ENCODE measurements at regions not wholly inside any gene's neighbourhood (a gene's known extent, or its start where the extent isn't known, plus 50 kb on each side); places are given as distances from the start of the nearest gene placed in this dataset.

GRCh38 chr12:94730847-94731246 lies 80.5 kb upstream of the TMCC3 start:
- ChIA-PET POLR2A (no interaction called here), CTCF (interaction anchor here (0.6 to 1.3 kb wide), 3 partner anchors 10 to 127 kb away, joined by 3 to 4 read pairs (median 4); no protein-coding TSS in a partner anchor)
- no peak for DNase-seq (ENCODE audit: extremely low spot score)

DNA sequence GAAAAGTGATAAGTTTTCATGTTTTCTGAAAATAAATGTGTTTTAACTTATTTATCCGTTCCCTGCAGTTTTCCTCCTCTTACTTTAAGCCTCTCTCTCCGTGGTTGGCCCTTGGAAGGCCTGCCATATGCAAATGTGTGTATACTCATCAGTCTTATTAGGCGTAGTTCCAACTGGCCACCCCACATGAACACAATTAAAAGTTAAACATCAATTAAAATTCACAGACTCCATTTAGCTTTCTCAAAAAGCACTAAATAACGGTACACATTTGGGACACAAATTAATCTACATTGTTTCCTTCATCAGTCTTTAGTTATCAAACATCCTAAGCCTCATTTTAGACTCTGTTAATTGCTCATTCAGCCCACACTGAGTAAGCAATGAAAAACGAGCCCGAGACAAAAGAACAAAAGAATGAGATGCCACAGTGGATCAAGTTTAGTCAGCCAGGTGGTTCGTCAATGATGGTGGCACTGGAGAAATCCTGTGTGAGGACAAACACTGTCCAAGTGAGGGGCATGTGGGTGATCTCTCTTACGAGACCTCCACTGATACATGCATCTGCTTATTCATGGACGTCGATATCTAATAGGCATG lies 76.0 kb upstream of the TMCC3 start:
- ChIA-PET CTCF (interaction anchor here (1.2 kb wide), 1 partner anchor 37 kb away, joined by 3 read pairs; no protein-coding TSS in a partner anchor), POLR2A (no interaction called here)
- TF ChIP-seq, protein P1, sequence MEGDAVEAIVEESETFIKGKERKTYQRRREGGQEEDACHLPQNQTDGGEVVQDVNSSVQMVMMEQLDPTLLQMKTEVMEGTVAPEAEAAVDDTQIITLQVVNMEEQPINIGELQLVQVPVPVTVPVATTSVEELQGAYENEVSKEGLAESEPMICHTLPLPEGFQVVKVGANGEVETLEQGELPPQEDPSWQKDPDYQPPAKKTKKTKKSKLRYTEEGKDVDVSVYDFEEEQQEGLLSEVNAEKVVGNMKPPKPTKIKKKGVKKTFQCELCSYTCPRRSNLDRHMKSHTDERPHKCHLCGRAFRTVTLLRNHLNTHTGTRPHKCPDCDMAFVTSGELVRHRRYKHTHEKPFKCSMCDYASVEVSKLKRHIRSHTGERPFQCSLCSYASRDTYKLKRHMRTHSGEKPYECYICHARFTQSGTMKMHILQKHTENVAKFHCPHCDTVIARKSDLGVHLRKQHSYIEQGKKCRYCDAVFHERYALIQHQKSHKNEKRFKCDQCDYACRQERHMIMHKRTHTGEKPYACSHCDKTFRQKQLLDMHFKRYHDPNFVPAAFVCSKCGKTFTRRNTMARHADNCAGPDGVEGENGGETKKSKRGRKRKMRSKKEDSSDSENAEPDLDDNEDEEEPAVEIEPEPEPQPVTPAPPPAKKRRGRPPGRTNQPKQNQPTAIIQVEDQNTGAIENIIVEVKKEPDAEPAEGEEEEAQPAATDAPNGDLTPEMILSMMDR (IDR thresholded peaks at IDR 0.05; ENCODE audit: control extremely low read depth, extremely low read depth, low read depth, missing control alignments): no peak
- DNase-seq (ENCODE audit: extremely low spot score): no peak

More at GRCh38 chr12:94730847-94731246, 80.5 kb upstream of the TMCC3 start:
- TF ChIP-seq, protein P1 (IDR thresholded peaks at IDR 0.05; ENCODE audit: control extremely low read depth, extremely low read depth, low read depth, missing control alignments): no peak

- DNase-seq (ENCODE audit: extremely low spot score): no peak
- ChIA-PET CTCF (no interaction called here), POLR2A (no interaction called here)
- TF ChIP-seq, protein P1 (IDR thresholded peaks at IDR 0.05; ENCODE audit: control extremely low read depth, extremely low read depth, low read depth, missing control alignments): peak; percentile 36
These were observed 75.2 kb upstream of the TMCC3 start for GRCh38 chr12:94725375-94726168.

DNA sequence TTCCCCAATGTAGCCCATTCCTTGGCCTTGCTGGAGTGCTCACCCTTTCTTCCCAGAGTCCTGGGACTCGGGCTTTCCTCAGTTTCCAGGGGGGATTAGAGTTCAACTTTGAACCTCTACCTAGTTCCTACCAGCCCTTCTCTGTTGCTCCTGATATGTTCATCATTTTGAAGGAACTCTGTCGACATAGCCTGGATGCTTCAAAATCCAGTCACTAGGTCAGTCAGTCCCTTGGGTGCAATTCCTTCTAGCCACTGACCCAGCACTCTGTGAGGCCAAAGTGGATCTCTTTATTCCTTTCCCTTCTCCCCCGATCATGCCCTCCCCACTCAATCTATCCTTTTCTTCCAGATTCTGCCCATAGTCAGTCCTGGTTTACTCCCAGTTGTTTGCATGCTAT lies 72.3 kb upstream of the TMCC3 start:
- POLR2A ChIA-PET: no interaction called here
- TF ChIP-seq, protein P1 (IDR thresholded peaks at IDR 0.05; ENCODE audit: control extremely low read depth, extremely low read depth, low read depth, missing control alignments): no peak
- CTCF ChIA-PET: interaction anchor here (0.7 to 3.9 kb wide), 5 partner anchors 9 to 49 kb away, joined by 3 to 17 read pairs (median 3); no protein-coding TSS in a partner anchor
- DNase-seq (ENCODE audit: extremely low spot score): no peak

DNA sequence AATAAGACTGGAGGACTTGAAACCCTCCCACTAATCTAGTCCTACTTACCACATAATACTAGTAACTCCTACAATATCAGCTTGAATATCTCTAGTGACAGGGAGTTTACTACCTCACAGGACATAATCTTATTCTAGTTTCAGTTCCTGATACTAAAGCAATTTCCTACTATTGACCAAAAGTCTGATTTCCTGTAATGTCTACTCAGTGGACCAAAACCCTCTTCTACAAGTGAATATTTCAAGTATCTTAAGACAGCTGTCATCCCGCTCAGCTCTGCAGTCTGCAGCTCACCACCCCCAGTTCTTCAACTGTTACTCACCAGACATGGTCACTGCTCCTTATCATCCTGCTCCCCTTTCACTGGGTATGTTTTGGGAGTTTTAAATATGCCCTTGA lies 70.8 kb upstream of the TMCC3 start:
- DNase-seq (ENCODE audit: extremely low spot score): peak; percentile 64
- ChIA-PET POLR2A (no interaction called here), CTCF (interaction anchor here (1.0 to 3.9 kb wide), 9 partner anchors 9 to 154 kb away, joined by 3 to 17 read pairs (median 3); no protein-coding TSS in a partner anchor)
- TF ChIP-seq, protein P1 (IDR thresholded peaks at IDR 0.05; ENCODE audit: control extremely low read depth, extremely low read depth, low read depth, missing control alignments): no peak

DNA sequence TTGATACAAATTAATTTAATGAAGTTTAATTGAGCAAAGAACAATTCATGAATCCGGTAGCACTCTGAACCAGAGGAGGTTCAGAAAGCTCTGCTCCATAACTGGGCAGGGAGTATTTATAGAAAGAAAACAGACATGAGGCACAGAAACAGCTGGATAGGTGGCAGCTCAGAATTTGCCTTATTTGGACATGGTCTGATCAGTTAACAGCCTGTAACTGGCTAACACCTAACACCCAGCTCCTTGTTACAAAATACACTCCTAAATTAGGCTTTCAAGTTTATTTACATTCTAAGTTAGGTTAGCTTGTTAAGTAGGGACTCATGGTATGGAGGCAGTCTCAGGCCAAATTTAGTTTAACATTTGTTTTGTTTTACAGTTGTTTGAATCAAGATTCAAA lies 67.8 kb upstream of the TMCC3 start:
- no peak for DNase-seq (ENCODE audit: extremely low spot score)
- POLR2A ChIA-PET: no interaction called here
- CTCF ChIA-PET: interaction anchor here (1.2 to 2.2 kb wide), 5 partner anchors 10 to 70 kb away, joined by 3 to 14 read pairs (median 4); no protein-coding TSS in a partner anchor
- TF ChIP-seq, protein P1 (IDR thresholded peaks at IDR 0.05; ENCODE audit: control extremely low read depth, extremely low read depth, low read depth, missing control alignments): no peak

Measured in GM10248 (cell line).